HG02623 (cell line): ENCODE measurements at regions not wholly inside any gene's neighbourhood (a gene's known extent, or its start where the extent isn't known, plus 50 kb on each side); places are given as distances from the start of the nearest gene placed in this dataset.

ENCODE experiments used
- ATAC-seq: cut with Tn5 transposase; IDR thresholded peaks from one replicate; pipeline ENCODE4 v1.9.1; 2021; ENCODE audit warnings: moderate library complexity; ENCODE audit not compliant: unreplicated experiment

DNA sequence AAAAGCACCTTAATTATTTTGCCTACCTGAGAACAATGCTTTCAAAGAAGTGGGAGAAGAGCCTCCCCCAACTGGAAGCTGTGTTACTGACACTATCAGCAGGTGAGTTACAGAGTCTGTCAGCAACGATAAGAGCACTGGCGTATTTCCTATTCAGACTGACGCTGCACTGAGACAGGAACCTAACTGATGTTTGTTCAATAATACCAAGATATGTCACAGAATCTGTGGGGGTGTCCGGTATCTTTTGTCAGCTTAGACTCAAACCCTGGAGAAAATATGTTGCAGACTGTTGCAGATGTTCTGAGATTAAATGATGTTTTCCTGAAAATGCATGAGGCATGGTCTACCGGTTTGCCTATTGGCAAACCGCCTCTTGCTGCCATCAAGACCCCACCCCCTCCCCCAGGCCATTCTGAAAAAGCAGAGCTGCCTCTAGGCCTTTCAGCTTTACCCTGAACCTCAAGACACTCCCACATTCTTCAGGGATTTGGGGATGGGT is 115.2 kb upstream of the KIT start:
- no peak for ATAC-seq

DNA sequence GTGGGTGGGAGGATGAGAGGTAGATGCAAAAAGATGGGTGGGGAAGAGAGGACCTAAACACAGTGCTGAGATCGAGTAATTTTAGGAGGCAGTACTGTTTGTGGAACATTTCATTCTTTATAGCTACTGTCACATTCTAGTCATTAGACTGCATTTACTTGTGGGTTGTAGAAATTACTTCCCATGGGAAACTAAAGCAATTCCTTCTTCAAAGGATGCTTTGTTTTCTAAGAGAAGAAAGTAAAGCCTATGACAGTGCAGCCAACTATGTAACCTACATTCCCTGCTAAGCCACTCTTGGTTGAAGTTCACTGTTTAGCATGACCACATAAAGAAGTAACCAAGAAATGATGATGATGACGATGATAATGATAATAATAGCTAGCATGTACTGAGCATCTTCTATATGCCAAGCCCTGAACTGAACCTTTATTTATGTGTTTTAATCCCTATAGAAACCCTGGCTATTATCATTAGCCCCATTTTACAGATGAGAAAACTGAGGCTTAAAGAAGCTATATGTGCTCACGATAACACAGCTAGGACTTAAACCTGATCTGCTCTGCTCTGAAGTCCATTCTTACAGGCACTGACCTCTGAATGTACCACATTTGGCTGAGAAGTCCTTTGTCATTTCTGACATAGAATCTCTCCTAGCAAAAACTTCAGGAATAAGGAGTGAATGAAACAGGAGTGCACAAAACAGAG is 114.5 kb upstream of the KIT start:
- ATAC-seq: no peak

DNA sequence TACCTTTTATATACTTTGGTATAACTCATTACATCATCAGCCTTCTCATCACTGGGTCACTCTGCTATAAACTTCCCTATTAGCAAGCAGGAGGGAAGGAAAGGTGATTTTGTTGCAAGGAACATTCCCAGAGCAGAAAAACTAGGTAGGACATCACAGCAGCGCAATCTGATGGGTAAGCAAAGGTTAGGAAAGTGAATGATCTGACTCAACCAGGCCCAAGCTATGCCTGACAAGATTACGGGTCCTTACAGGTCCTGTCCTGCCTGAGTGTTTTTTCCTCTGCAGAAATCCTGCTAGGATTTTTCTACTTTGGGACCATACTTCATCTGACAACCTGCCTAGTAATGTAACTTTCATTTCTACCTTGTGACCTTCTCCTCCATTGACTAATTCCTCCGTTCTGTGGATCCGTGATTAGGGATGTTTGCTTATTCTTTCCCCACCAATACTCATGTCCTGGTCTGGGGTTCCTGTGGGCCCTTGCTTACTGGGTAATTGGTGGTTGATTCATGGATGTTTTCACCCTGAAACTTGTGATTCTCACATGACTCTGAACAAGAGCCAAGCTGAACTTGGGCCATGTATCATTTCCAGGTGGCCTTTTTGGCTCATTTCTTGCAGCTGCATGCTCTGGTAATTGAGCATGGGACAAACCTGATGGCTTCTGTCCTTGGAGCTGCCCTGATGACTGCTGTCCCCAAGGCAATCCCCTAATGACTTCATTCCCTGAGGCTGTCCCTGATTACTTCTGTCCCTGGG is 111.9 kb upstream of the KIT start:
- no peak for ATAC-seq

DNA sequence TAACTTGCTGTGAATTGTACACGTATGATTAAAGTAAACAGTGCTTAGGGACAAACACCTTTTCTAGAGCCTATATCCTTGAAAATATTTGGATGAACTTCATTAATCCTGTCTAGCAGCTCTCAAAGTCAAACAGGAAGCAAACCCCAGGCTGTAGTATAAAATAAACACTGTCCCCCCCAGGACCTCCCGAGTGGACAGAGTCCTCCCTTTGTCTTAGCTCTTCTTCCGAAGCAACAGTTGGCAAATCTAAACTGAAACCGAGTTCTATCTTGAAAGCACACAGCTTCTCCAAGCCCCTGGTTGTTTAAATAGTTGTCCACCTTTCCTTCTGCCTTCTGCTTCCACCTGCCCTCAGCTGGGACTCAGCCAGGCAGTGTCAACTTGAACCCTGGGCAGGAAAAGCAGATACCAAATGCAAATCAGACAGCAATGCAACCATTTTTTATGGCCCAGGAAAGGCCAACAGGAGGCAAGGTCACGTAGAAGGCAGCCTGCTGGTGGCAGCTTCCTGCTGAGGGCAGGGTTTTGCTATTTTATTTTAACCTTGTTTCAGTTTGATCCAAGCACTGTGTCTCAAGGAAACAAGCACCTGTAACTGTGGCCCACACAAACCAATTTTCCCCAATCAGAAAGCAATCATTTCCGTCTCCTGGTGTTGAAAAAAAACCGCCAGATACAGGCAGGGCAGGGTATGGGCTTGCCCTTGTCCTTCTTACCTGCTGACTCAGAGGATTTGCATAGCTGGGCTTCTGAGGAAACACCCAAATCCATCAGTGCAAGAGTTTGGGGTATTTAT is 110.3 kb upstream of the KIT start:
- ATAC-seq: peak; percentile 59

DNA sequence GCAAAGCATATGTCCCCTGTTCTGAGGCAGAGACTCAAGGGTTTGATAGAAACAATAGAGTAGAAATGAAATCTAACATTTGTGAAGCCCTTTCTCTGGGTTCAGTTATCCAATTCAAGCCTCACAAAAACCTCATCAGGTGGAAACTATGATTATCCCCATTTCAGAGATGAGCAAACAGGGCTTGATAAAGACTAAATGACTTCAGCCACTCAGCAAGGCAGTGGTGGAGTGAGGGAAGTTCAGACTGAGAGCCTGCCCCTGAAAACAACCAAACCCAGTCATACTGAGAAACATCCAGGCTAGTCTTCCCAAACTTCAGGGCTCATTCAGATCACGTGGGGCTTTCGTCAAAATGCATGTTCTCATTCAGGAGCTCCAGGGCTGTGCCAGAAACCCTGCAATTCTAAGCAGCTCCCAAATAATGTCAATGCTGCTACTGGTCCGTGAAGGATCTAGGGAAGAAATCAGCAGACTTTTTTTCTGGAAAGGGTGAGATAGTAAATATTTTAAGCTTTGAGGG is 109.6 kb upstream of the KIT start:
- peak; percentile 40 for ATAC-seq

DNA sequence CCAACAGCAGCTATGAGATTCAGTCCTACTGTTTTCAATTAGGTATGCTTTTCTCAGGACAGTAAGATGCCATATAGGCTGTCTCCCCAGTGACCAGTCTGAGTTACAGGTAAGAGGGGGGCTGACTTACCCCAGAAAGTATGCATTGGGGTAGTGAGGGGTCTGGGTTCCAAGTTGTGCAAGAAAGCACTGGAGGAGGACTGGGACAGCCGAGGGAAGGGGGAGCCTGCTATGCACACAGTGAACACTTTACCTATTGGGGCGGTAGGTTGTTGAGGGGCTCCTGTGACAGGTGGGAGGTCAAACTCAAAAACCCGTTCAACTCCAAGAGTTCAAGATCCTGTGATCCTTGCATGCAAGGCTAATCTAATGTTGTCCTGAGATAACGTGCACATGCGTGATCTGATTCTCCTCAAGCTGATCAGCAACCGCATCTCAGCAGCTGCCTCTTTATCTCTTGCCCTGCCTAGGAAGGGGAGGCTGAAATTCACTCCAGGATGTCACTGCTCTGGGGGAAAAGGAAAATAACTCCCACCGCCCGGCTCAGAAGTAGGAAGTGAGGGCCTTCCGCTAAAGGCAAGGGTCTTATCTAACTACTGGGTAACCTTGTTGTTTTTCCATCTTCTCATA is 108.8 kb upstream of the KIT start:
- no peak for ATAC-seq

DNA sequence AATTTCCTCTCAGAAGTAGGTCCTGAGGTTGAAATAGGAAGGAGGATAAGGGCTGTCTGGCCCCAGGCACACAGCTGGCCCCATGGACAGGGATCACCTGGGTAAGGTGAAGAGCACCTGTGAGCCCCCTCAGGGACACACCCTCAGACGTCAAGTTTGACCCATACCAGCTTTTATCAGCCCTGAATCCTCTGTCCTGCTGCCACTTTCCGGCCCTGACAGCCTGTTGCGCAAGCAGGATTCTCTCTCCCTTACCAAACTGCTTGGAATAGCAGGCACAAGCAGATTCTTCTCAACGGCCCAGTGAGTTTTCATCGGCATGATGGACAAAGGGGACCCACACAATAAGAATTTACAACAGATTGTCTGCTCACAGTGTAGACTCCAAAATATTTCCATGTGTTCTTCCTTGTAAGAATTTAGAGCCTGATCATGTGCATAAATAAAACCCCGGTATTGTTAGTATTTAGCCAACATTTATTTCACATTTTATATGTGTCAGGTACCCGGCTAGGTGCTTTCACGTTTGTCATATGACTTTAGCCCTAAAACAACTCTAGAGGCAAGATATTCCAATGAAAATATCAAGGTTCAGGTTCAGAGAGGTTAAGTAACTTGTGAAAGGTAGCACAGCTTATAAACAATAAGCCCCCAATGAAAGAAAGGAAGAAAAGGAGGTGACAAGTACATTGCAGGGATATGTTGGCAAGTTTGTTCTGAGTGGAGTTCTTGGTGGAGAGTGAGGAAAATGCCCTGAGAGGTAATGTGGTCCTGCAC is 107.2 kb upstream of the KIT start:
- no peak for ATAC-seq

DNA sequence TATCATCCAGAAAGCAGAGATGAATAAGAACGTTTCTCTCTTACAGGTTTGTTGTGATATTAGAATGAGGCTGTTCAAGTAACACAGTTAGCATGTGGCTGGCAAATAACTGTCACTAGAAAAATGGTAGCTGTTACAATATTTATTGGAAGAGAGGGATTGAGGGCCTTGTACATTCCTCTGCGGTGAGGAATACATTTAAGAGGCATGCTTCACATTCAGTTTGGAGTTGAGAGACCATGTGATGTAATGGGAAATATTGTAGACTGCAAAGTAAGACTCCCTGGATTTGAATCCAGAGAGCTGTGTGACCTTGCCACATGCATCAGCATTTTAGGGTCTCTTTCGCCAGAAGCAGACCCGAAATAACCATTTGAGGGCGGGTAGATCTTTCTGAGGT is 104.8 kb upstream of the KIT start:
- no peak for ATAC-seq

DNA sequence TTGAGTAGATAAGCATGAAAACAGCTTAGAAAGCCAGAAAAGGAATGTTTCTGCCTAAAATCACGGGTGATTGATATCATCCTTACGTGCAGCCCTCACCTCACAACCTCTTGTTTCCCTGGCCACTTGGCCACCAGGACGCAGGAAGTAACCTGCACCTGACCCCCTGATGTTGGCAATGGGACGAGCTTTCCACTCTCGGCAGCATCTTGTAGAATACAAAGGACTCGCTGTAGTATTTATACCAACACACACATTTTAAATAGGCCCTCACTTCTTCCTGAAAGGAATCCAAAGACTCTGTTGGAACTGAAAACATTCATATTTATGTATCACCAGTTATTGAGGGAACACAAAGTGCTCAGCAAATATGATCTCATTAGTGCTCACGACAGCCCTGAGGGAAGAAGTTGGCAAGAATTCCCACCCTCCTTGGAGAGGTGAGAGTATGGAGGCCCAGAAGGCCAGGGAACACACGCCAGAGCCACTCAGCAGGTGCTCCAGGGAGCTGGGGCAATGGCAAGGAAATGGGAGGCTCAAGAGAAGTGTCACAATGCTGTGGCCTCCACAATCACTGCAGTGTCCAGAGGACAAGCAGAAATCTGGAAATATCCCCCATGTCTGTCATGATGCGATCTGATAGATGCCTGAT is 103.3 kb upstream of the KIT start:
- no peak for ATAC-seq

DNA sequence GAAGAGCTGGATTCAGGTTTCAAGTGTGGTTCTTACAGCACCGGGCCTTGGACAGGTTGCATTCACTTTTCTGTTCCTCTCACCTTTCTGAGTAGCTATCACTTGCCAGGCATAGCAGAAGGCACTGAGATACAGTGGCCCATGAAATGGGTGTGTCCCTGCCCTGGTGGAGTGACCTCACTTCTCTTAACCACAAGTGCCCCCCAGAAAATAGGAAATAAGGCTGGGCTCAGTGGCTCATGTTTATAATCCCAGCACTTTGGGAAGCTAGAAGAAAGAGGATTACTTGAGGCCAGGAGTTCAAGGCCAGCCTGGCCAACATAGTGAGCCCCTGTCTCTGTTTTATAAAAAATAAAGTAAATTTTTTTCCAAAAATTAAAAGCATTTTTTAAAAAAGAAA is 101.7 kb upstream of the KIT start:
- ATAC-seq: no peak

DNA sequence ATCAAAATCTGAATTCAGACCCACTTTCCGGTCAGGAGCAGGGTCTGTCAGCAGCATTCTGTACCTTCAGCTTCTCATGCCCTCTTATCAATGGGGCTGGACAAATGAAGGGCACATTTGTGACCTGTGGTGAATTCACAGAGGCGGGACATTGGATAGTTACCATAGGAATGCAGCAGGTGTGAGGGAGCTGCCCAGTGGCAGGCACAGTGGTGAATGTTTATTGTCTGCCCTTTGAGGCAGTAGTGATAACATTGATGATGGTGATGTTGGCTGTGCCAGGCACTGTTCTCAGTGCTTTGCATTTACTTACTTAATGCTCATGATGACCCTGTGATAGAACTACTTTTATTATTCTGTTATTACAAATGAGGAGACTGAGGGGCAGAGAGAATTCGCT is 101.2 kb upstream of the KIT start:
- no peak for ATAC-seq

DNA sequence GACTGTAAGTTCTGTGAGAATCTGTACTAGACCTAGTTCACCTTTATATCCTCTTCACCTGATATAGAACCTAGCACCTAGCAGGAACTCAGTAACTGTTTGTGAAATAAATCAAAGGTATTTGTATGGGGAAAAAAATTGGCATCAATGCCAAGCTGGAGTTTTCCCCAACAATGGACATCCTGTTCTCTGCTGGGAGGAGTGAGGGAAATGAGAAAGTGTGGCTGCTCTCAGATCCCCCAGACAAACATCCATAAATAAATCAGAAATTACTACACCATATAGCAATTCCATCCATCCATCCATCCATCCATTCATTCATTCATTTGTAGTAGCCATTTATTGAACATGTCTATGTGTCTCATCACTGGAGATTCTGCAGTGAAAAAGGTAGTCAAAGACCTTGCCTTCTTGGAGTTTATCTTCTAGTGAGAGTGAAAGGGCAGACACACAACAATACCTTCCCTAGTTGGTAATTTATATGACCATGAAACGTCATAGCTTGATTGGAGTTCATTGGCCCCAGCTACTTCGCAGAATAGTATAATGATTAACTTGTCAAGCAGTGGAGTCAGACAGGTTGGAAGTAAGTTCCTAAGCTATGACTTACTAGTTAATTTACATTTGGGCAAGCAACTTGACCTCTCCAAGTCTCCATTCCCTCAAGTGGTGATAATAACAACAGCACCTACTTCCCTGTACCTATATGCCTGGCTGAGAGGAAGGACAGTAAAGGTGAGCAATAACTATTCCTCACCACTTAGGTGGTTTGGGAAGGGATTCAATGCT is 98.7 kb upstream of the KIT start:
- no peak for ATAC-seq

DNA sequence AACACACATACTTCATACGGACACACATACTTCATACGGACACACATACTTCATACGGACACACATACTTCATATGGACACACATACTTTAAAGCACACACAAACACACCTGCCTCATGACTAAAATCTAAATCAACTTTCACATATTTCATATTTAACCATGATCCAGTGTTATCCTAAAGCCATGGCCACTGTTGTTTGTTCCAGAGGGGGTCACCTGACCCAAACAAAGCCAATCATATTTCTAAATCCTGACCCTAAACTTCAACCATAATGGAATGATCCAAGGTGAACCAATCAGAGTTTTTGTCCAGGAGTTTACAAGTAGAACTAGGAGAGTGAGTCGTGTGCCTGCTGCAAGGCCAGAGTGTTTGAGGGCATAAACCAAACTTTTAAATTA is 97.2 kb upstream of the KIT start:
- ATAC-seq: no peak

DNA sequence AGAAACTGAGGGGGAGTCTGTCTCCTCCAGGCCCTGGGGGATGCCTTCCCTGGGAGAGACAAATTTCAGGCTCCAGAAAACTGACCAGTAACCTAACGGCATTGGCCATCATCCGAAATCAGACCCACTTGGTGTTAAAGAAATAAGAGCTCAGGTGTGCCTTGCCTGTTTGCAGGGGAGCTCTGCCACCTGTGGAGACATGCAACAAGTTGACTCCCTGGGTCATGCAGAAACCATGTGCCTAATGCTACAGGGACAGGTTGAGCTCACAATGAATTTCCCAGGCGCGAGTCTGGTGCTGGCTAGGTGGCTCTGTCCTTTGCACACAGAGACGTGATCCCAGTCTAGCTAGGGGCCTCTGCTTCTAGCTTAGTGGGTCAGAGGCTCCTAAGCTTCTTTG is 95.8 kb upstream of the KIT start:
- no peak for ATAC-seq

DNA sequence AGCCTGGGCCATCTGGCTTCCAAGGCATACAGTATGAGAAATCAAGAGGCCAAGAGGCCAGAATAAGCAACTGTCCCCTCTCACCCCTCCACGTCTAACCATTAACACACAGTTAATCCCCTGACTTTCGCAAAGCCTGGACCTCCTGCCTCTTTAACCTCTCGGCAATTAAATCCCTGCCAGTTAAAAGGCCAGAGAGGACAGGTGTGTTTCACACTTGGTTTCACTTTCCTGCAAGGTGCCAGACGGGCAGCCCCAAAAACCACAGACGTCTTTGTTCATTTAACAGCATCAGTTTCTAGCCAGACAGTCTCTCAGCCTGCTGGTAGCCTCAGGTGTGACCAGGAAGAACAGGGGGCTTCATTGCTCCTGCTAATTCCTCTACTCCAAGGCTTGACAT is 91.1 kb upstream of the KIT start:
- ATAC-seq: peak; percentile 84

DNA sequence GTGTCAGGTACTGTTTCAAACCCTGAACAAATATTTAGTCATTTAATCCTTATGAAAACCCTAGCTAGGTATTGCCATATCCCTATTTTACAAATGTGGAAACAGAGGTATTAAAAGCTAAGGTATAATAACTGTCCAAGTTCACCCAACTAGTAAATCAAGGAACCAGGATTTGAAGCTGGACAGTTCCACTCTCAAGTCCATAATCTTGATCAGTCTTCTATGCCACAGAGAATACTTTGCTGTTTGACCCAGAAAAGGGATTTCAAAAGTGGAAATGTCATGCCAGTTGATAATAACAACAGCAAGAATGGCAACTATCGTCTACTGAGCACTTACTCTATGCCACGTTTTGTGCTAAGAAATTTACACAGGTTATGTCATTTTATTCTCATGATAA is 90.4 kb upstream of the KIT start:
- ATAC-seq: no peak

DNA sequence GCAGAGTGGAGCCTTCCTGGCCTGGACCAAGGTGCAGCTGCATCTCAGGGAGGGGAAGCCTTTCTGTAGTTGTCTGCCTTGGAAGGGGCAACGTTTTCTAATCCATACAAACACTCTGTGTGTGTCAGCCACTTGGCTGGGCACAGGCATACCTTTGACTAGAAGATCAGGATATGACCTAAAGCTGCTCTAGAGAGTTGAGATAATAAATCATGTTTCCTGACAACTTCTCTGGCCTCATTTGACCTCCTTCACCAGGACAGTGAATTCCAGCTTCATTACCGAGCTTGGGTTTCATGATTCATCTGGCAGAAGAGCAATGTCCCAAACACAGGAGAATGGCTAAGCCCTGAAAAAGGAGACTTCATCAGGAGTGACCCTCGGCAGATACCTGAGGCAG is 89.6 kb upstream of the KIT start:
- no peak for ATAC-seq

DNA sequence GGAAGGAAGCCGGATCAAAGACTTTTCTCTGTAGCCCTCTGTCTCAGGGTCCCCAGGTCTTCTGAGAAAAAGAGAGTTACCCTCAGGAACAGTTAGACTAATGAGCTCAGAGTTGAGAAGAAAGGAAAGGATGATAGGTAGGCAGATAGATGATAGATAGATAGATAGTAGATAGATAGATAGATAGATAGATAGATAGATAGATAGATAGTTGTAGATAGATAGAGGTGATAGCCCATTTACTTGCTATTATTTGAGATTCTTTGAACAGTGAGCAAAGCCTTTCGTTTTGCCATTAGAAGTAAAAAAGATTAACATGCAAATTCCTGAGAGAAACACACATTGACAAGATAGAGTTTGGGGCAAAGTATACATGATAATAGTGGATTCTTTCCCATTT is 86.9 kb upstream of the KIT start:
- ATAC-seq: no peak
